ENCODE measurements at regions not wholly inside any gene's neighbourhood (a gene's known extent, or its start where the extent isn't known, plus 50 kb on each side); places are given as distances from the start of the nearest gene placed in this dataset.

- no peak overlapping the region for H3K4me3 ChIP-seq
- 70 to 84% (median 79%) methylated on average over 3 of the region's 3 CpGs for WGBS, 5 donors
- intact Hi-C loops (cut with DNase I; ENCODE audit: low total_unique reads): no loop called here
- H3K9me3 ChIP-seq: peaks cover 0 to 27% (median 11%) of the 10 kb centered on the region in 4 donors
- peaks cover 0 to 37% (median 0%) of the 10 kb centered on the region in 4 donors for H3K36me3 ChIP-seq
- no peak overlapping the region for H3K27ac ChIP-seq
- no peaks in the 10 kb centered on the region for H3K27me3 ChIP-seq
- TF ChIP-seq CTCF (IDR thresholded peaks at IDR 0.05) (no peak), EP300 (IDR thresholded peaks at IDR 0.05) (no peak), POLR2AphosphoS5 (IDR thresholded peaks at IDR 0.05) (no peak), POLR2A (IDR thresholded peaks at IDR 0.05) (no peak)
- no peak for DNase-seq
- H3K4me1 ChIP-seq: no peaks in the 10 kb centered on the region
These were observed 397.5 kb downstream of the PRELID2 start for GRCh38 chr5:145437627-145438026.

- DNase-seq: no peak
- no peak overlapping the region for H3K4me3 ChIP-seq
- WGBS, 5 donors: 83 to 91% (median 88%) methylated on average over 3 of the region's 3 CpGs
- H3K4me1 ChIP-seq: no peaks in the 10 kb centered on the region
- H3K27ac ChIP-seq: no peak overlapping the region
- TF ChIP-seq POLR2AphosphoS5 (IDR thresholded peaks at IDR 0.05): no peak
- no peak for TF ChIP-seq EP300 (IDR thresholded peaks at IDR 0.05)
- TF ChIP-seq POLR2A (IDR thresholded peaks at IDR 0.05): no peak
- no peak for TF ChIP-seq CTCF (IDR thresholded peaks at IDR 0.05)
- peaks cover 0 to 24% (median 9%) of the 10 kb centered on the region in 4 donors for H3K9me3 ChIP-seq
- intact Hi-C loops (cut with DNase I; ENCODE audit: low total_unique reads): no loop called here
- no peaks in the 10 kb centered on the region for H3K27me3 ChIP-seq
- H3K36me3 ChIP-seq: peaks cover 0 to 21% (median 0%) of the 10 kb centered on the region in 4 donors
These were observed 402.1 kb downstream of the PRELID2 start for GRCh38 chr5:145433077-145433476.

GRCh38 chr5:145429170-145429569, 406.0 kb downstream of the PRELID2 start:
- intact Hi-C loops (cut with DNase I; ENCODE audit: low total_unique reads): no loop called here
- 64 to 89% (median 76%) methylated on average over 3 of the region's 3 CpGs for WGBS, 5 donors
- Histone ChIP-seq H3K4me3 (no peak overlapping the region), H3K27me3 (no peaks in the 10 kb centered on the region), H3K9me3 (peaks cover 0 to 17% (median 5%) of the 10 kb centered on the region in 4 donors), H3K4me1 (no peaks in the 10 kb centered on the region), H3K36me3 (no peaks in the 10 kb centered on the region), H3K27ac (no peak overlapping the region)
- TF ChIP-seq POLR2AphosphoS5 (IDR thresholded peaks at IDR 0.05): no peak
- no peak for TF ChIP-seq CTCF (IDR thresholded peaks at IDR 0.05)
- no peak for TF ChIP-seq EP300 (IDR thresholded peaks at IDR 0.05)
- TF ChIP-seq POLR2A (IDR thresholded peaks at IDR 0.05): no peak
- DNase-seq: no peak

GRCh38 chr5:145408048-145408341, 427.1 kb downstream of the PRELID2 start:
- peaks cover 0 to 8% (median 0%) of the 10 kb centered on the region in 4 donors for H3K36me3 ChIP-seq
- H3K4me1 ChIP-seq: no peaks in the 10 kb centered on the region

More at GRCh38 chr5:145408048-145408341, 427.1 kb downstream of the PRELID2 start:
- no peak for DNase-seq
- no peak overlapping the region for H3K27ac ChIP-seq
- H3K27me3 ChIP-seq: no peaks in the 10 kb centered on the region
- peaks cover 6 to 61% (median 41%) of the 10 kb centered on the region in 4 donors for H3K9me3 ChIP-seq
- TF ChIP-seq CTCF (IDR thresholded peaks at IDR 0.05) (no peak), POLR2AphosphoS5 (IDR thresholded peaks at IDR 0.05) (no peak), EP300 (IDR thresholded peaks at IDR 0.05) (no peak), POLR2A (IDR thresholded peaks at IDR 0.05) (no peak)
- intact Hi-C loops (cut with DNase I; ENCODE audit: low total_unique reads): no loop called here
- 83 to 96% (median 92%) methylated on average over 1 of the region's 1 CpG for WGBS, 5 donors
- no peak overlapping the region for H3K4me3 ChIP-seq

All from stomach (tissue), 8 donors.